ENCODE measurements at regions not wholly inside any gene's neighbourhood (a gene's known extent, or its start where the extent isn't known, plus 50 kb on each side); places are given as distances from the start of the nearest gene placed in this dataset.

- POLR2A ChIA-PET (ENCODE audit: unreplicated experiment), result no interaction called here
- H3K4ac ChIP-seq (ENCODE audit: low read depth, low read length), result no peak overlapping the region
These were observed 183.5 kb upstream of the CPHXL start for GRCh38 chr16:75909746-75910145.

More at GRCh38 chr16:75909746-75910145, 183.5 kb upstream of the CPHXL start:
- Histone ChIP-seq H3K56ac (ENCODE audit: extremely low read depth, insufficient read depth, low read length) (no peak overlapping the region), H3K27me3 (ENCODE audit: control insufficient read depth, insufficient read depth, low read length) (peaks cover 2% of the 10 kb centered on the region; the same call in 1 of the 2 replicates), H2AK9ac (replicated peaks; ENCODE audit: low read depth, low read length, poor library complexity) (no peak overlapping the region), H2AK5ac (ENCODE audit: low read depth, low read length) (no peak overlapping the region), H3K18ac (ENCODE audit: low read depth, low read length) (no peak overlapping the region), H2BK5ac (ENCODE audit: low read depth, low read length, poor library complexity, severe bottlenecking) (no peak overlapping the region), H4K5ac (ENCODE audit: low read depth, low read length) (no peak overlapping the region), H3K9me1 (ENCODE audit: insufficient read depth, low read length) (no peaks in the 10 kb centered on the region), H3K9ac (ENCODE audit: low read depth, low read length) (no peak overlapping the region), H3K4me3 (ENCODE audit: insufficient read depth, low read depth, low read length) (no peak overlapping the region), H3K4me2 (ENCODE audit: low read depth, low read length) (no peak overlapping the region), H3K23ac (ENCODE audit: low read depth, low read length) (no peak overlapping the region), H4K20me1 (ENCODE audit: insufficient read depth, low read length) (no peaks in the 10 kb centered on the region), H2BK20ac (ENCODE audit: low read depth, low read length) (no peak overlapping the region), H2AFZ (replicated peaks; ENCODE audit: low read length, poor library complexity) (no peak overlapping the region), H2BK120ac (ENCODE audit: low read depth, low read length) (no peak overlapping the region), H3K14ac (replicated peaks; ENCODE audit: low read depth, low read length) (no peak overlapping the region), H3K27ac (ENCODE audit: insufficient read depth, low read length) (no peak overlapping the region), H4K91ac (ENCODE audit: insufficient read depth, low read depth, low read length) (no peak overlapping the region), H3K79me1 (ENCODE audit: low read depth in 1 of 2, low read length in 2 of 2) (no peaks in the 10 kb centered on the region), H2BK15ac (ENCODE audit: low read depth, low read length) (no peak overlapping the region), H3K36me3 (ENCODE audit: control insufficient read depth, insufficient read depth, low read length) (no peaks in the 10 kb centered on the region), H3K9me3 (ENCODE audit: control insufficient read depth, insufficient read depth, low read length) (no peaks in the 10 kb centered on the region), H4K8ac (ENCODE audit: low read depth in 2 of 2, low read length in 2 of 2) (no peak overlapping the region), H3K4me1 (ENCODE audit: control insufficient read depth, insufficient read depth, low read length) (no peaks in the 10 kb centered on the region)
- WGBS, 2 experiments (ENCODE audit: extremely low coverage in 2 of 2, insufficient read length in 1 of 2), result no CpG with 5 or more reads among the region's 2 CpGs
- BruUV-seq (replicated peaks), result no TSS peak
- in situ Hi-C loops (cut with MboI; ENCODE audit: low sequenced_read_pairs), result no loop called here
- no peak for TF ChIP-seq RCOR1 (IDR thresholded peaks at IDR 0.05; ENCODE audit: insufficient replicate concordance, low read length)
- no peak for TF ChIP-seq POLR2A (IDR thresholded peaks at IDR 0.05; ENCODE audit: low read depth, low read length)
- DNase-seq, result no peak
- intact Hi-C loops (cut with micrococcal nuclease), result no loop called here
- ATAC-seq (ENCODE audit: low read depth), result no peak
- dilution Hi-C loops (cut with HindIII; ENCODE audit: low sequenced_read_pairs, unreplicated experiment), result no loop called here
- CTCF ChIA-PET, result no interaction called here

All from IMR-90 (cell line).